M059J (cell line): ENCODE measurements at regions not wholly inside any gene's neighbourhood (a gene's known extent, or its start where the extent isn't known, plus 50 kb on each side); places are given as distances from the start of the nearest gene placed in this dataset.

Experiments
- DNase-seq: peaks from one replicate; pipeline ENCODE4 v3.0.0-alpha.2; 2012; ENCODE audit warnings: low read depth

DNA sequence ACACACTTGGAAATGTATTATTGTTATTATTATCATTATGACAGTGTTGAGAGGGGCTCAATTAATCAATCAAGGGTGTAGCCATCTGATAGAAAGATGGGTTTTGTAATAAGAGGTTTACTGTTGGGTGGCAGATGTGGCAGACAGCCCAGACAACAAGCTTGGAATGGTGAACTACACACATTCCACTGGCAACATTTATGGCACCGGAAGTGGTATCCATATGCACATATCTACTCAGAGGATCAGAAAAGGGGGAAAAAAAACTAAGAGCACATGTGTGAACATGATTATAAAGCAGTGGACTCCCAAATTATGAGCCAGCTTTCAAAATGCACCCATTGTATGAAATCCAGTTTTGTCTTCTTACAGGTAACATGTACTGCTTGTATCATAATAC lies 125.9 kb upstream of the ARX start:
- DNase-seq, result no peak

DNA sequence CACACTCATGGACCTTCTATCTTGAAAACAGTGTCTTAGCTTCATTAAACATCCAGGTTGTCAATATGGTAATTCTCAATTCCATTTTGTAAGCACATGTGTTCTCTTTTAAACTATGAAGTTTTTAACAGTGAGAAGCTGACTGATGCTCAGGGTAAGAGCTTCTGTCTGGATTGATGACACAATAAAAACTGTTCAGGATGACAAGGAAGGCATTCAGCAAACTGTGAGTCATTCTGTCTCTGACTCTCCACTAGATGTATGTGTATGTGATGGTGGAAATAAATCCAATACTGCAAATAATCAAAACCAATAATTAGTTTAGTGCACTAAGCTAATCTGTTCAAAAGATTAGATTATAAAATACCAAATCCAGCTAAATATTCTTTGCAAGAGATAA lies 115.3 kb upstream of the ARX start:
- DNase-seq, result peak; percentile 3

DNA sequence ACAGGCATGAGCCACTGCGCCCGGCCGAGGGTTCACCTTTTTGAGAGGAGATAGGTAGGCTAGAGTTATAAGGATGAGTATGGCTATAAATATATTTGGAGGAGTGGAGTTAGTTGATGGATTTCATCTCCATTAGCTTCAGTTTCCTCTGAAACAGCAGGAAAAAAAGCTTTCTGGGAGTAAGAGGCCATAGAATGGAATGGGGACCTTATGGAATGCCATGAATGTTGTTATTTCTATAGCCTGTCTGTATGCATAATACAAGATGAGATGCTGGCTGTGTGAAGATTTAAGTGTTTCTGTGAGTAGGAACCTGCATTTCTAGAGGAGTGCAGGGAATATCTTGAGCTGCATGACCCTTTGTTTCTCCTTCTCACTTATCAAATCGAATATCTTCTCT lies 114.9 kb upstream of the ARX start:
- DNase-seq, result no peak

- no peak for DNase-seq
Observed at GRCh38 chrX:25125483-25125882, 109.7 kb upstream of the ARX start.

DNA sequence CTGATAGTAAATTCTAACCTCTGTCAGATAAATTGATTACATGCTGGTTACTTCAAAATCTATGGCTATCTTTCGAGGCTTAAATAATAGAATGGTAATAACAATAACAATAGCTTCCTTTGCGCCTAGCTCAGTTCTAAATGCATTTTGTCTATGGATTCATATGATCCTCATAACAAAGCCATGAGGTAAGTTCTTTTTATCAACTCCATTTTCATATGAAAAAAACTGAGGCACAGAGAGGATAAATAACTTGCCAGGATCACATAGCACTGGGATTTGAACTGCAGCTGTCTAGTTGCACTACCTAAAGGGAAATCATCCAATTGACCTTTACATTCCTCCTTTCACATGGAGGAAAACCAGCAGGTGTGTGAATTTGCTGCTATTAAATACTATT lies 108.6 kb upstream of the ARX start:
- DNase-seq, result no peak

GRCh38 chrX:25112156-25112555 lies 96.4 kb upstream of the ARX start:
- no peak for DNase-seq

- DNase-seq, result no peak
Observed at GRCh38 chrX:25108481-25108880, 92.7 kb upstream of the ARX start.

DNA sequence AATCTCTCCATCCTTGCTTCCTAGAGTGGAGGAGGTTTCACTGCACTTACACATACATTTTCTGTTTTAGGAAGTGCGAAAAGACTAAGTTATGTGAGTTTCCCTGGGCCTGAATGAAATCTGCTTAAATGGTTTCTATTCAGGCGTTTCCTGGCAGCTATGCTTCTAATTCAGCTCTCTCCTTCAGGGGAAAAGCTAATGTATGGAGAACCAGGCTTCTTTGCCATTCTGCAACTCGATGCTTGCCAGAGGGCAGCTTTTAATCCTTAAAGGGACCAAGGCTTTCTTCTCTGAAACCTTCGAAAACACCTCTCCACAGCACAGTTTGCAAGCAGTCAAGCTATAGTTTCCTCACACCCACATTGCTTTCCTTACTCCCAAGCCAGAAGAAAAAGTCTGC lies 89.5 kb upstream of the ARX start:
- no peak for DNase-seq

GRCh38 chrX:25096522-25097045 lies 80.8 kb upstream of the ARX start:
- no peak for DNase-seq

GRCh38 chrX:25091152-25091551 lies 75.4 kb upstream of the ARX start:
- peak; percentile 1 for DNase-seq

GRCh38 chrX:25084446-25084845 lies 68.7 kb upstream of the ARX start:
- no peak for DNase-seq

- peak; percentile 13 for DNase-seq
Observed at GRCh38 chrX:25083661-25084060, 67.9 kb upstream of the ARX start.

GRCh38 chrX:25079020-25079419 lies 63.3 kb upstream of the ARX start:
- DNase-seq, result no peak

DNA sequence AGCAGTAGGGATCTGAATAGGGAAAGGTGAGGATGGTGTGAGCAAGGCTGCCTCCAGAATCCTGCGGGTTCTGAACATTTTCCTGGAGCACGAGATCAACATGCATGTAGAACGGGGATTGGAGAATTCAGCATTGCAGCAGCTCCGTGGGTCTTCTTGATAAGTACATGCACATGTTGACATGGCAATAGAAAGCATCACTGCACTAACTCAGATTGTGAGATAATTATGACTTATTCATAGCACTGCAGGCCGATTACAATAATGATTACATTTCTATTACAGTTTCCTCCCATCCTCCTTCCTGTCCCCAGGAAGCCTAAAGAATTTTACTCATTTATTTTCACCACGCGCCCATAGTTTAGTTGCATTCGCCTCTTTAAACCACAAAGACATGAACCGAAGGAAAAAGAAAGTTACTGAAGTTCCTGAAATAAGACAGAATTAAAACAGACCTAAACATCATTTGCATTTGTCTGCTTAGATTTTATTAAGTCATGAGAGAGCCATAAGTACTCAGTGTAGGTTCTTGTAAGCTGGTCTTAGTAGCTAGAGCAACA lies 61.3 kb upstream of the ARX start:
- DNase-seq, result no peak

GRCh38 chrX:25072247-25072646 lies 56.5 kb upstream of the ARX start:
- DNase-seq, result no peak

DNA sequence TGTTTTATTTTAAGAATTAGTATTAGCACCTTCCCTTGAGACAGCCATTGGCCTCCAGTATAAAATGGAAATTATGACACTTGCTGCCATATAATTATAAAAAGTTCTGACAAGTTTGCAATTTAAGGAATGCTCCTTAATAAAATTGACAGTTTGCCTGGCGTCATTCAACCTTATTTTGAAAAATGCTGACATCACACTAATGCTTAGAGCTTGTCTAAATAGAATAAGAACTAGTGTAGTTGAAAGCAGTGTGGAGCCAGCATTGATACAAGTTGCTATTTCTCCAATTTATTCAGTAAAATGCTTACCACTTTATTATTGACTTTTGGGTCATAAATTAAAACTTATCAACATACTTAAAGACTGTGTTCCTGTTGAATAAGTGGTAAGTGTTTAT lies 54.3 kb upstream of the ARX start:
- no peak for DNase-seq

DNA sequence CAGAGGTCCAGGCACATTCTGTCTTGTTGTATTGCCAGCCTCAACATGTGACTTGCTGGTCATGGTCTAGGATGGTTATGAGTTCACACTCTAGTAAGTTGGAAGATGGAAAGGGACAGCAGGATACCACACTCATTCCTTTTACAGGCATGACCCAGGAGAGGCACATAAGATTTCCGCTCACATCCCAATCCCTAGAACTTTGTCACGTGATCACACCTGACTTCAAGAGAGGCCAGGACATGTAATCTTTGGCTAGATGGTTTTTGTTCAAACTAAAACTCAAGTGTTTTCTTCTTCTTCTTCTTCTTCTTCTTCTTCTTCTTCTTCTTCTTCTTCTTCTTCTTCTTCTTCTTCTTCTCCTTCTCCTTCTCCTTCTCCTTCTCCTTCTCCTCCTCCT lies 53.4 kb upstream of the ARX start:
- DNase-seq, result no peak

DNA sequence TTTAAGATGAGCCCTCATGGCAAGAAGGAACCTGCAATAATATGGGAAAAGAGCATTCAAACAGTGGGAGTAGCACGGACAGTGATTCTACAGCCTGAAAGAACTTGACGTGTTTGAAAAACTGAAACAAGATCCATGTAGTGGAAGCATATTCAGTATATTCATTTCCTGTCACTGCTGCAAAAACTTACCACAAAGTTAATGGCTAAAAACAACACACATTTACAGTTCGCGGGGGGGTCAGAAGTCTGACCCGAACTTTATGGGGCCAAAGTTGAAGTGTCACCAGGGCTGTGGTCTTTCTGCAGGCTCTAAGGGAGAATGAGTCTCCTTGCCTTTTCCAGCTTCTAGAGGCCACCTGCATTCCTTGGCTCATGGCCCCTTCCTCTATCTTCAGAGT lies 52.6 kb upstream of the ARX start:
- no peak for DNase-seq

DNA sequence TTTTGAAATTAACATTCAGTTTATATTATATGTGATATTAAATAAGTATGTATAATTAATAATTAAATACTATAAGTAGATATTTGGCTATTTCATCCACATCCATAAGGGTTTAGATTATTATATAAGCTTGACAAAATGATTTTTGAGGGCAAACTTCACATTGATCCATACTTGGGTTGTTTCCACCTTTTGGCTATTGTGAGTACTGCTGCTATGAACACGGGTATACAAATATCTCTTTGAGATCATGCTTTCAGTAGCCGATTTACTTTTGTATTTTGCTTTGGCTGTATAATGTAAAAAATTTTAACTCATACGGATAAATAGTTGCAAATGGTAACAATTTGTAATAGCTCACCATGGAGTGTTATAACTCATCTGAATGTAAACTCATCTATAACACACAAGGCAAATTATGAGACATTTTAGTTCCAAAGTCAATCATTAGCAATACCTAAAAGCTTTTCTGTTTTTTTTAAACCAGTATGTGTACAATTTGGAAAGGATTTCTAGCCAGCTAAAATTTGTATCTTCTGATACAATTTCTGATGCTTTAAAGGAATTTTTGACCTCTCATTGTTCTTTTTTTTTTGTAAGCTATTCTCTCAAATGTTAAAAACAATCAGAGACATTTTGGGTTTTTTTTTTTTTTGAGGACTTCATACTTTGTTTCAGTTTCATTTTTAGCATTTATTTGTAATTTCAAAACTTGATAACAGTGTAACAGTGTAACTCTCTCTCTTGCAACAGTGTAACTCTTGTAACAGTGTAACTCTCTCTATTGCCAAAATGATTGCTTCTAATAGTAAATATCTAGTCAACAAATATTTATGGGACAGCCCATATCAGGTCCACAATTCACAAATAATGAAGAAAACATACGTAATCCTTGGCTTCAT lies 51.8 kb upstream of the ARX start:
- DNase-seq, result no peak

- no peak for DNase-seq
Observed at GRCh38 chrX:25066131-25066530, 50.4 kb upstream of the ARX start.
